H1 (cell line): ENCODE measurements at regions not wholly inside any gene's neighbourhood (a gene's known extent, or its start where the extent isn't known, plus 50 kb on each side); places are given as distances from the start of the nearest gene placed in this dataset.

Experiments used
- ASH2L ChIP-seq: fragments of 200-600, 300-600 bp; sonication (generic); IDR thresholded peaks from one replicate; pipeline ENCODE4 v1.7.1; 2017; ENCODE audit warnings: low read length
- CREB1 ChIP-seq: IDR thresholded peaks from 2 replicates; pipeline ENCODE4 v1.6.1; 2012; ENCODE audit warnings: inconsistent platforms
- JUN ChIP-seq: IDR thresholded peaks from 2 replicates; pipeline ENCODE4 v1.6.1; 2011; ENCODE audit warnings: low read depth, mild to moderate bottlenecking, improper control_type of control experiment, low read length
- MAFK ChIP-seq: IDR thresholded peaks from 2 replicates; pipeline ENCODE4 v1.6.1; 2012; ENCODE audit warnings: low read depth, mild to moderate bottlenecking, improper control_type of control experiment, low read length
- SP1 ChIP-seq: IDR thresholded peaks from 2 replicates; pipeline ENCODE4 v1.6.1; 2011; ENCODE audit warnings: low read depth, low read length
- ZNF274 ChIP-seq: IDR thresholded peaks from 2 replicates; pipeline ENCODE4 v1.7.0; 2012; ENCODE audit warnings: low read length, borderline replicate concordance; ENCODE audit errors: extremely low read depth

GRCh38 chr3:15955968-15956367 lies 158.2 kb upstream of the ANKRD28 start (continued):
- TF ChIP-seq MAFK (no peak), CREB1 (no peak), ZNF274 (no peak), JUN (no peak), ASH2L (no peak), SP1 (no peak)
